ENCODE measurements at regions not wholly inside any gene's neighbourhood (a gene's known extent, or its start where the extent isn't known, plus 50 kb on each side); places are given as distances from the start of the nearest gene placed in this dataset.
"Not testable (repeated sequence)": the region's sequence is repeated elsewhere in the genome, so short reads cannot be mapped to it uniquely, and the experiment has no call there.

- no peaks in the 10 kb centered on the region for H3K36me3 ChIP-seq (ENCODE audit: control insufficient read depth in 1 of 2, insufficient read depth in 2 of 2, low read length in 1 of 2)
- ATAC-seq (ENCODE audit: low FRiP score) (no peak), DNase-seq (no peak)
- H3K9me3 ChIP-seq (ENCODE audit: control insufficient read depth, low read length), result no peaks in the 10 kb centered on the region
- no peak overlapping the region for H3K27ac ChIP-seq (ENCODE audit: low read depth in 1 of 2, low read length in 2 of 2)
- no peak overlapping the region for H3K4me3 ChIP-seq (ENCODE audit: low read length in 2 of 2)
- H3K4me1 ChIP-seq (ENCODE audit: control insufficient read depth in 1 of 2, insufficient read depth in 2 of 2, low read length in 2 of 2), result no peaks in the 10 kb centered on the region
- intact Hi-C loops (cut with DNase I), result no loop called here
- H3K27me3 ChIP-seq (ENCODE audit: control insufficient read depth in 1 of 2, insufficient read depth in 2 of 2, low read length in 1 of 2), result no peaks in the 10 kb centered on the region
- 53 to 59% methylated on average over 3 of the region's 3 CpGs for WGBS, 2 donors
Measured at GRCh38 chr15:46088486-46089445, 453.9 kb downstream of the SQOR start.

- ATAC-seq (ENCODE audit: low FRiP score), result no peak
- no peak for DNase-seq
- H3K36me3 ChIP-seq (ENCODE audit: control insufficient read depth in 1 of 2, insufficient read depth in 2 of 2, low read length in 1 of 2), result no peaks in the 10 kb centered on the region
- WGBS, 2 donors, result 81 to 86% methylated on average over 4 of the region's 4 CpGs
- H3K9me3 ChIP-seq (ENCODE audit: control insufficient read depth, low read length), result no peaks in the 10 kb centered on the region
- intact Hi-C loops (cut with DNase I), result no loop called here
- H3K4me1 ChIP-seq (ENCODE audit: control insufficient read depth in 1 of 2, insufficient read depth in 2 of 2, low read length in 2 of 2), result no peaks in the 10 kb centered on the region
- H3K27me3 ChIP-seq (ENCODE audit: control insufficient read depth in 1 of 2, insufficient read depth in 2 of 2, low read length in 1 of 2), result no peaks in the 10 kb centered on the region
- H3K4me3 ChIP-seq (ENCODE audit: low read length in 2 of 2), result no peak overlapping the region
- no peak overlapping the region for H3K27ac ChIP-seq (ENCODE audit: low read depth in 1 of 2, low read length in 2 of 2)
Measured at GRCh38 chr15:46089467-46089935, 454.7 kb downstream of the SQOR start.

GRCh38 chr15:46091860-46092450 lies 457.1 kb downstream of the SQOR start:
- DNase-seq (no peak), ATAC-seq (ENCODE audit: low FRiP score) (no peak)
- Histone ChIP-seq H3K27me3 (ENCODE audit: control insufficient read depth in 1 of 2, insufficient read depth in 2 of 2, low read length in 1 of 2) (no peaks in the 10 kb centered on the region), H3K4me1 (ENCODE audit: control insufficient read depth in 1 of 2, insufficient read depth in 2 of 2, low read length in 2 of 2) (no peaks in the 10 kb centered on the region), H3K9me3 (ENCODE audit: control insufficient read depth, low read length) (no peaks in the 10 kb centered on the region), H3K27ac (ENCODE audit: low read depth in 1 of 2, low read length in 2 of 2) (no peak overlapping the region), H3K36me3 (ENCODE audit: control insufficient read depth in 1 of 2, insufficient read depth in 2 of 2, low read length in 1 of 2) (no peaks in the 10 kb centered on the region), H3K4me3 (ENCODE audit: low read length in 2 of 2) (no peak overlapping the region)
- 70 to 72% methylated on average over 16 of the region's 16 CpGs for WGBS, 2 donors
- intact Hi-C loops (cut with DNase I), result no loop called here

- ATAC-seq (ENCODE audit: low FRiP score); H3K4me1 ChIP-seq (ENCODE audit: control insufficient read depth in 1 of 2, insufficient read depth in 2 of 2, low read length in 2 of 2); intact Hi-C loops (cut with DNase I); H3K36me3 ChIP-seq (ENCODE audit: control insufficient read depth in 1 of 2, insufficient read depth in 2 of 2, low read length in 1 of 2); H3K4me3 ChIP-seq (ENCODE audit: low read length in 2 of 2); H3K27ac ChIP-seq (ENCODE audit: low read depth in 1 of 2, low read length in 2 of 2); DNase-seq; H3K9me3 ChIP-seq (ENCODE audit: control insufficient read depth, low read length); H3K27me3 ChIP-seq (ENCODE audit: control insufficient read depth in 1 of 2, insufficient read depth in 2 of 2, low read length in 1 of 2): not testable (repeated sequence)
- WGBS, 2 donors, result 97% methylated on average over 26 to 32 of the region's 32 CpGs
Measured at GRCh38 chr15:46098006-46098405, 463.2 kb downstream of the SQOR start.

- no peaks in the 10 kb centered on the region for H3K9me3 ChIP-seq (ENCODE audit: control insufficient read depth, low read length)
- H3K4me1 ChIP-seq (ENCODE audit: control insufficient read depth in 1 of 2, insufficient read depth in 2 of 2, low read length in 2 of 2), result no peaks in the 10 kb centered on the region
- no peaks in the 10 kb centered on the region for H3K27me3 ChIP-seq (ENCODE audit: control insufficient read depth in 1 of 2, insufficient read depth in 2 of 2, low read length in 1 of 2)
- H3K27ac ChIP-seq (ENCODE audit: low read depth in 1 of 2, low read length in 2 of 2), result no peak overlapping the region
- no peak for ATAC-seq (ENCODE audit: low FRiP score)
- intact Hi-C loops (cut with DNase I), result no loop called here
- DNase-seq, result no peak
- H3K4me3 ChIP-seq (ENCODE audit: low read length in 2 of 2), result no peak overlapping the region
- no peaks in the 10 kb centered on the region for H3K36me3 ChIP-seq (ENCODE audit: control insufficient read depth in 1 of 2, insufficient read depth in 2 of 2, low read length in 1 of 2)
- WGBS, 2 donors, result 67 to 71% methylated on average over 2 of the region's 2 CpGs
Measured at GRCh38 chr15:46110755-46111154, 475.9 kb downstream of the SQOR start.

- Histone ChIP-seq H3K4me1 (ENCODE audit: control insufficient read depth in 1 of 2, insufficient read depth in 2 of 2, low read length in 2 of 2) (no peaks in the 10 kb centered on the region), H3K9me3 (ENCODE audit: control insufficient read depth, low read length) (no peaks in the 10 kb centered on the region), H3K27me3 (ENCODE audit: control insufficient read depth in 1 of 2, insufficient read depth in 2 of 2, low read length in 1 of 2) (no peaks in the 10 kb centered on the region), H3K36me3 (ENCODE audit: control insufficient read depth in 1 of 2, insufficient read depth in 2 of 2, low read length in 1 of 2) (no peaks in the 10 kb centered on the region), H3K4me3 (ENCODE audit: low read length in 2 of 2) (no peak overlapping the region), H3K27ac (ENCODE audit: low read depth in 1 of 2, low read length in 2 of 2) (no peak overlapping the region)
- WGBS, 2 donors, result 70 to 75% methylated on average over 3 of the region's 3 CpGs
- intact Hi-C loops (cut with DNase I), result no loop called here
- DNase-seq (no peak), ATAC-seq (ENCODE audit: low FRiP score) (no peak)
Measured at GRCh38 chr15:46111730-46112129, 476.9 kb downstream of the SQOR start.

- Histone ChIP-seq H3K4me3 (ENCODE audit: low read length in 2 of 2) (no peak overlapping the region), H3K27ac (ENCODE audit: low read depth in 1 of 2, low read length in 2 of 2) (no peak overlapping the region), H3K4me1 (ENCODE audit: control insufficient read depth in 1 of 2, insufficient read depth in 2 of 2, low read length in 2 of 2) (no peaks in the 10 kb centered on the region), H3K9me3 (ENCODE audit: control insufficient read depth, low read length) (no peaks in the 10 kb centered on the region), H3K36me3 (ENCODE audit: control insufficient read depth in 1 of 2, insufficient read depth in 2 of 2, low read length in 1 of 2) (no peaks in the 10 kb centered on the region), H3K27me3 (ENCODE audit: control insufficient read depth in 1 of 2, insufficient read depth in 2 of 2, low read length in 1 of 2) (no peaks in the 10 kb centered on the region)
- DNase-seq (no peak), ATAC-seq (ENCODE audit: low FRiP score) (no peak)
- intact Hi-C loops (cut with DNase I), result no loop called here
Measured at GRCh38 chr15:46117071-46117470, 482.2 kb downstream of the SQOR start.

GRCh38 chr15:46120713-46121112 lies 485.9 kb downstream of the SQOR start:
- DNase-seq (no peak), ATAC-seq (ENCODE audit: low FRiP score) (no peak)
- H3K9me3 ChIP-seq (ENCODE audit: control insufficient read depth, low read length), result no peaks in the 10 kb centered on the region
- H3K27me3 ChIP-seq (ENCODE audit: control insufficient read depth in 1 of 2, insufficient read depth in 2 of 2, low read length in 1 of 2), result no peaks in the 10 kb centered on the region
- H3K4me3 ChIP-seq (ENCODE audit: low read length in 2 of 2), result no peak overlapping the region
- H3K27ac ChIP-seq (ENCODE audit: low read depth in 1 of 2, low read length in 2 of 2), result no peak overlapping the region
- no peaks in the 10 kb centered on the region for H3K36me3 ChIP-seq (ENCODE audit: control insufficient read depth in 1 of 2, insufficient read depth in 2 of 2, low read length in 1 of 2)
- H3K4me1 ChIP-seq (ENCODE audit: control insufficient read depth in 1 of 2, insufficient read depth in 2 of 2, low read length in 2 of 2), result no peaks in the 10 kb centered on the region
- WGBS, 2 donors, result 88 to 90% methylated on average over 3 of the region's 3 CpGs
- intact Hi-C loops (cut with DNase I), result no loop called here

GRCh38 chr15:46121441-46121840 lies 486.6 kb downstream of the SQOR start:
- no peaks in the 10 kb centered on the region for H3K9me3 ChIP-seq (ENCODE audit: control insufficient read depth, low read length)

More at GRCh38 chr15:46121441-46121840, 486.6 kb downstream of the SQOR start:
- no peak for DNase-seq
- H3K27ac ChIP-seq (ENCODE audit: low read depth in 1 of 2, low read length in 2 of 2), result no peak overlapping the region
- no peaks in the 10 kb centered on the region for H3K4me1 ChIP-seq (ENCODE audit: control insufficient read depth in 1 of 2, insufficient read depth in 2 of 2, low read length in 2 of 2)
- H3K27me3 ChIP-seq (ENCODE audit: control insufficient read depth in 1 of 2, insufficient read depth in 2 of 2, low read length in 1 of 2), result no peaks in the 10 kb centered on the region
- no peak overlapping the region for H3K4me3 ChIP-seq (ENCODE audit: low read length in 2 of 2)
- no peaks in the 10 kb centered on the region for H3K36me3 ChIP-seq (ENCODE audit: control insufficient read depth in 1 of 2, insufficient read depth in 2 of 2, low read length in 1 of 2)
- intact Hi-C loops (cut with DNase I), result no loop called here
- ATAC-seq (ENCODE audit: low FRiP score), result no peak

All from aorta (tissue), 5 donors.